PC-3 (cell line): ENCODE measurements at regions not wholly inside any gene's neighbourhood (a gene's known extent, or its start where the extent isn't known, plus 50 kb on each side); places are given as distances from the start of the nearest gene placed in this dataset.

Experiments used
- ATAC-seq: fragments of 200-7000 bp; cut with Tn5 transposase; 2 replicates; pipeline ENCODE4 v1.9.1; 2020; ENCODE audit warnings: mild to moderate bottlenecking, moderate library complexity
- BruUV-seq: library from RNA; stranded (reverse); fragments of 400-500 nt; replicated peaks from 2 replicates; lab custom pipeline; 2021; lab: Mats Ljungman, UMichigan
- CTCF ChIA-PET: fragments of 300-600 bp; sonication (Branson Sonifier 250); formaldehyde crosslinking; loops from one replicate; lab custom pipeline; 2022; ENCODE audit warnings: antibody characterized with exemption; lab: Charles Lee
- POLR2A ChIA-PET: fragments of 300-600 bp; sonication (Branson Sonifier 250); formaldehyde crosslinking; loops from one replicate; lab custom pipeline; 2022; ENCODE audit warnings: antibody characterized with exemption; ENCODE audit not compliant: unreplicated experiment; lab: Charles Lee
- DNase-seq: peaks from one replicate; pipeline ENCODE4 v3.0.0-alpha.2; 2015
- H2AFZ ChIP-seq: fragments of 300-600 bp; sonication (generic); 2 replicates; pipeline ENCODE4 v1.6.0; 2016; ENCODE audit warnings: antibody characterized with exemption, low read length
- H3F3A ChIP-seq: fragments of 300-600 bp; sonication (generic); one replicate; pipeline ENCODE4 v1.6.0; 2017; ENCODE audit warnings: antibody characterized with exemption, low read length, control low read depth, mild to moderate bottlenecking; ENCODE audit not compliant: unreplicated experiment
- H3K27ac ChIP-seq: fragments of 300-600 bp; sonication (generic); 2 replicates; pipeline ENCODE4 v1.5.1; 2016; ENCODE audit warnings: mild to moderate bottlenecking, low read length
- H3K27me3 ChIP-seq: fragments of 300-600 bp; sonication (generic); 2 replicates; pipeline ENCODE4 v1.6.1; 2016; ENCODE audit warnings: low read length, mixed read lengths
- H3K36me3 ChIP-seq: fragments of 300-600 bp; sonication (generic); 2 replicates; pipeline ENCODE4 v1.6.1; 2016; ENCODE audit warnings: low read depth, mixed run types, low read length, mixed read lengths
- H3K4me1 ChIP-seq: fragments of 300-600 bp; sonication (generic); 2 replicates; pipeline ENCODE4 v1.5.1; 2016; ENCODE audit warnings: low read length; ENCODE audit not compliant: insufficient read depth
- H3K4me2 ChIP-seq: fragments of 300-600 bp; sonication (generic); 2 replicates; pipeline ENCODE4 v1.6.0; 2016; ENCODE audit warnings: low read length
- H3K4me3 ChIP-seq: fragments of 300-600 bp; sonication (generic); 2 replicates; pipeline ENCODE4 v1.5.1; 2016; ENCODE audit warnings: mild to moderate bottlenecking, low read length, mixed read lengths
- H3K79me2 ChIP-seq: fragments of 300-600 bp; sonication (generic); 2 replicates; pipeline ENCODE4 v1.6.1; 2017; ENCODE audit warnings: low read length, mixed read lengths
- H3K9ac ChIP-seq: fragments of 300-600 bp; sonication (generic); 2 replicates; pipeline ENCODE4 v1.6.0; 2016; ENCODE audit warnings: mild to moderate bottlenecking, low read length
- H3K9me2 ChIP-seq: fragments of 300-600 bp; sonication (generic); replicated peaks from 2 replicates; pipeline ENCODE4 v1.6.1; 2016; ENCODE audit warnings: mixed run types, low read length, mixed read lengths
- H3K9me3 ChIP-seq: fragments of 300-600 bp; sonication (generic); 2 replicates; pipeline ENCODE4 v1.6.1; 2016; ENCODE audit warnings: low read length, mixed read lengths
- H4K20me1 ChIP-seq: fragments of 300-600 bp; sonication (generic); 2 replicates; pipeline ENCODE4 v1.6.1; 2016; ENCODE audit warnings: low read length, mixed read lengths
- EZH2 ChIP-seq: fragments of 300-600 bp; sonication (generic); IDR thresholded peaks from one replicate; pipeline ENCODE4 v1.6.1; 2017; ENCODE audit warnings: antibody characterized with exemption, mild to moderate bottlenecking, low read length; ENCODE audit not compliant: unreplicated experiment
- EZH2phosphoT487 ChIP-seq: fragments of 300-600 bp; sonication (generic); IDR thresholded peaks from 2 replicates; pipeline ENCODE4 v1.6.1; 2018; ENCODE audit warnings: mild to moderate bottlenecking, antibody characterized with exemption, low read length, borderline replicate concordance
- intact Hi-C: fragments of 100-400 bp; cut with micrococcal nuclease; formaldehyde crosslinking; loops from 2 replicates; pipeline ENCODE4 v1.9.0; 2023
- TF ChIP-seq, protein P1 (sequence below): fragments of 300-600 bp; sonication (generic); conservative IDR thresholded peaks from 2 replicates; pipeline ENCODE4 v1.5.1; 2017; ENCODE audit warnings: antibody characterized with exemption, low read depth, mild to moderate bottlenecking, low read length

DNA sequence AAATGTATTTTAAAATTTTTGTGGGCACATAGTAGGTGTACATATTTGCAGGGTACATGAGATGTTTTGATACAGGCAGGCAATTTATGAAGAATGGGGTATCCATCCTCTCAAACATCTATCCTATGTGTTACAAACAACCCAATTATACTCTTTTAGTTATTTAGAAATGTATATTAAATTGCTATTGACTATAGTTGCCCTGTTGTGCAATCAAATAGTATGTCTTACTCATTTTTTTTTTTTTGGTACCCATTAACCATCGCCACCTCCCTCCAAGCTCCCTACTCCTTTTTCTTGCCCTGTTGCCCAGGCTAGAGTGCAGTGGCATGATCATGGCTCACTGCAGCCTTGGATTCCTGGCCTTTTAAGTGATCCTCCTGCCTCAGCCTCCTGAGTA lies 128.1 kb downstream of the BAMBI start:
- Histone ChIP-seq H3K27ac (no peak overlapping the region), H3F3A (no peaks in the 10 kb centered on the region), H3K9ac (no peak overlapping the region), H3K9me2 (no peaks in the 10 kb centered on the region), H3K36me3 (no peaks in the 10 kb centered on the region), H3K9me3 (no peaks in the 10 kb centered on the region), H2AFZ (no peak overlapping the region), H4K20me1 (no peaks in the 10 kb centered on the region), H3K4me3 (no peak overlapping the region), H3K4me1 (peaks cover 22% of the 10 kb centered on the region), H3K79me2 (no peaks in the 10 kb centered on the region), H3K27me3 (no peaks in the 10 kb centered on the region), H3K4me2 (no peak overlapping the region)
- TF ChIP-seq EZH2phosphoT487 (no peak), EZH2 (no peak)
- TF ChIP-seq, protein P1, sequence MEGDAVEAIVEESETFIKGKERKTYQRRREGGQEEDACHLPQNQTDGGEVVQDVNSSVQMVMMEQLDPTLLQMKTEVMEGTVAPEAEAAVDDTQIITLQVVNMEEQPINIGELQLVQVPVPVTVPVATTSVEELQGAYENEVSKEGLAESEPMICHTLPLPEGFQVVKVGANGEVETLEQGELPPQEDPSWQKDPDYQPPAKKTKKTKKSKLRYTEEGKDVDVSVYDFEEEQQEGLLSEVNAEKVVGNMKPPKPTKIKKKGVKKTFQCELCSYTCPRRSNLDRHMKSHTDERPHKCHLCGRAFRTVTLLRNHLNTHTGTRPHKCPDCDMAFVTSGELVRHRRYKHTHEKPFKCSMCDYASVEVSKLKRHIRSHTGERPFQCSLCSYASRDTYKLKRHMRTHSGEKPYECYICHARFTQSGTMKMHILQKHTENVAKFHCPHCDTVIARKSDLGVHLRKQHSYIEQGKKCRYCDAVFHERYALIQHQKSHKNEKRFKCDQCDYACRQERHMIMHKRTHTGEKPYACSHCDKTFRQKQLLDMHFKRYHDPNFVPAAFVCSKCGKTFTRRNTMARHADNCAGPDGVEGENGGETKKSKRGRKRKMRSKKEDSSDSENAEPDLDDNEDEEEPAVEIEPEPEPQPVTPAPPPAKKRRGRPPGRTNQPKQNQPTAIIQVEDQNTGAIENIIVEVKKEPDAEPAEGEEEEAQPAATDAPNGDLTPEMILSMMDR = no peak
- BruUV-seq = no TSS peak
- no peak for DNase-seq
- CTCF ChIA-PET = no interaction called here
- ATAC-seq = no peak
- POLR2A ChIA-PET = no interaction called here
- intact Hi-C loops = no loop called here

DNA sequence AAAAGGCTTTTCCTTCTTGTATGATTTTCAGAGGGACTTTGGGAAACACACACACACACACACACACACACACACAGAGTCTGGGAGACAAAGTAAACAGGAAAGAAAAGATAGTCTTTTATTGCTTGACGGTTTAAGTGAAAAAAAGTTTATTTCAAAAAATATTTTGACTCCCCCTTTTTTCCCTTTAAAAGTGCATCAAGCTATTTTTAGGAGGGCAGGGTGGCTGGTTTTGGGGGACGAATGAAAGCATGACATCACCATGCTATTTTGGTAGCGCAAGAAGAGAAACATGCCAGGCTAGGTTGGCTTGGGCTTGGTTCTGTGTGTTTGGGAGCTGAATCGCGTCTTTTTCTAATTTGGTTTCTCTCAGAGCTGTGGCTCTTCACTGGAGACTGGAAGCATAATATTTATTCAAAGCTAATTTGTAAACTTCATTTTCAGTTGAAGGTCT lies 129.2 kb downstream of the BAMBI start:
- no peaks in the 10 kb centered on the region for H4K20me1 ChIP-seq
- intact Hi-C loops = no loop called here
- H3K27ac ChIP-seq = no peak overlapping the region
- ChIA-PET CTCF (no interaction called here), POLR2A (no interaction called here)
- no peak overlapping the region for H2AFZ ChIP-seq
- no peak overlapping the region for H3K4me3 ChIP-seq
- no TSS peak for BruUV-seq
- H3K27me3 ChIP-seq = no peaks in the 10 kb centered on the region
- ATAC-seq (no peak), DNase-seq (no peak)
- H3K9ac ChIP-seq = no peak overlapping the region
- H3K36me3 ChIP-seq = no peaks in the 10 kb centered on the region
- H3F3A ChIP-seq = no peaks in the 10 kb centered on the region
- no peak overlapping the region for H3K4me2 ChIP-seq
- H3K9me3 ChIP-seq = no peaks in the 10 kb centered on the region
- TF ChIP-seq EZH2 (no peak), EZH2phosphoT487 (no peak)
- TF ChIP-seq, protein P1 = no peak
- peaks cover 22% of the 10 kb centered on the region for H3K4me1 ChIP-seq
- no peaks in the 10 kb centered on the region for H3K9me2 ChIP-seq
- H3K79me2 ChIP-seq = no peaks in the 10 kb centered on the region

DNA sequence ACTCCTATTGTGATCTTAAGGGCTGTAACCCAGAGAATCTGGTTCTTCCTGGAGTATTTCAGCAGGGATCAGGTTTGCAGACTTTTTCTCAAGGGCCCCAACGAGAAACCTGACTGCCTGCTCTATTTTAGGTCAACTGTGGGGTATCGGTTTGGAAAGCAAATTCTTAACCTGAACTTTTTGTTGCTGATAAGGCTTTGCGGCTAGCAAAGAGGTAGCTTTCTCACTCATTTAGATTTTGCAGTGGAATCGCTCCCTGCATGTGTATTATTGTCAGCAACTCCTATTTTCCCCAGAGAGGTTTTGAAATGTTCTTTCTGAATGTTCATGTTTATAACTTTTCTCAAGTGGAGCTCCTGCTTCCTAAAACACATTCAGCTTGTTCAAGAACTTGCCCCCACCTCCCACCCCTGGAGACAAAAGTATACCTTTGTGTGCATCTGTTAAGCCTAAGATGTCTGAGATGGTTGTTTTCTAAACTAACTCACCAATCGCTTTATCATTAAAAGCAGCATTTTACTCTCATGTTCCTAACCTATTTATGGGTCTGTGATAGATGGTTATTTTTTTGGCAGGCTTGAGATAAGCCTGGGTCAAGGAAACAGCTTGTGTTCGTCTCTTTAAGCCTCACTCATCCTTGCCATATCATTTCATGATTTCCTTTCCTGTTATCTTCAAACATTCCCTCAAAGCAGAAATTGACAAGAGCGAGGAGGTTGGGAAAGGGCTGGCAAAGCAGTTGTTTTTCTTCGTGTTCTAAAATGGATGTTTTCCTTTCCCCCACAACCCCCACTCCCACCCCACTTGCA lies 129.8 kb downstream of the BAMBI start:
- Histone ChIP-seq H3K27ac (no peak overlapping the region), H3K4me2 (no peak overlapping the region), H3K79me2 (no peaks in the 10 kb centered on the region), H2AFZ (no peak overlapping the region), H4K20me1 (no peaks in the 10 kb centered on the region), H3K36me3 (no peaks in the 10 kb centered on the region), H3F3A (no peaks in the 10 kb centered on the region), H3K27me3 (no peaks in the 10 kb centered on the region), H3K4me3 (no peak overlapping the region), H3K9ac (no peak overlapping the region), H3K4me1 (peaks cover 17% of the 10 kb centered on the region), H3K9me2 (no peaks in the 10 kb centered on the region), H3K9me3 (no peaks in the 10 kb centered on the region)
- intact Hi-C loops = no loop called here
- no TSS peak for BruUV-seq
- CTCF ChIA-PET = no interaction called here
- POLR2A ChIA-PET = no interaction called here
- ATAC-seq = no peak
- DNase-seq = no peak
- TF ChIP-seq, protein P1 = no peak
- TF ChIP-seq EZH2 (no peak), EZH2phosphoT487 (no peak)
